ENCODE measurements at regions not wholly inside any gene's neighbourhood (a gene's known extent, or its start where the extent isn't known, plus 50 kb on each side); places are given as distances from the start of the nearest gene placed in this dataset.
A peak's percentile ranks its signal among the peaks of the same experiment; 100 is the strongest.
"Not testable (repeated sequence)": the region's sequence is repeated elsewhere in the genome, so short reads cannot be mapped to it uniquely, and the experiment has no call there.

DNA sequence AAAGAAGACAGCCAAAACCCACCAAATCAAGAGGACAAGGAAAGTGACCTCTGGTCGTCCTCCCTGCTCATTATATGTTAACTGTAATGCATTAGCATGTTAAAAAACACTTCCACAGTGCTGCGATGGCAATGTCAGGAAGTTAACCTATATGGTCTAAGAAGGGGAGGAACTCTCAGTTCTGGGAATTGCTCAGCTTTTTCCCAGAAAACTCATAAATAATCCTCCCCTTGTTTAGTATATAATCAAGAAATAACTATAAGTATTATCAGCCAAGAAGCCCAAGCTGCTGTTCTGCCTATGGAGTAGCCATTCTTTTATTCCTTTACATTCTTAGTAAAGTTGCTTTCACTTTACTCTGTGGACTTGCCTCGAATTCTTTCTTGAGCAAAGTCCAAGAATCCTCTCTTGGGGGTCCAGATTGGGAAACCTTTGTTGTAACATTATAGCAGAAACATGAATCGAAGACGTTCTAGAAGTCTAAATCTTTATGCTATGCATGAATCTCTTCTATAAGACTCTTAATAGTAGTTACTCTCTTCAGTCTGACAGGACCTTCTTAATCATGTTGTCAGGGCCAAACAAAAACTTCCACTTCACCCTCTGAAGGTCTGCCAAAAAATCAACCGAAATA, 110.0 kb upstream of the VANGL1 start:
- no peak for DNase-seq (ENCODE audit: low spot score)

GRCh38 chr1:115530407-115530806, 111.4 kb upstream of the VANGL1 start:
- DNase-seq (ENCODE audit: low spot score): no peak

GRCh38 chr1:115529216-115529897, 112.4 kb upstream of the VANGL1 start:
- no peak for DNase-seq (ENCODE audit: low spot score)

- DNase-seq (ENCODE audit: low spot score): not testable (repeated sequence)
These were observed 113.4 kb upstream of the VANGL1 start for GRCh38 chr1:115528336-115528735.

DNA sequence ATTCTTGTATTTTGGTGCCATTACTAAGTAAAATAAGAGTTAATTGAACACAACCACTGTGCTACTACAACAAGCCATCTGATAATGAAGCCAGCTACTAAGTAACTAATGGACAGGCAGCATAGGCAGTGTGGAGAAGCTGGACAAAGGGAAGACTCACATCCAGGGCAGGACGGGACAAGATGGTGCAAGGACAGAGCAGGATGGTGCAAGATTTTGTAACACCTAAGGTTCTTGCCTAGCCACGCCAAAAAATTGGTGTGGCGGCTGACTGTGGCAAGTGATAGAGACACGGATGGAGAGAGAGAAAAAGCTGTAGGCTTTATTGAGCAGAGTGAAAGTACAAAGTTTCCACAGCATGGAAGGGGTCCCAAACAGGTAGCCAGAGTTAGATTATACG, 114.0 kb upstream of the VANGL1 start:
- DNase-seq (ENCODE audit: low spot score): no peak

GRCh38 chr1:115526900-115527299, 114.9 kb upstream of the VANGL1 start:
- no peak for DNase-seq (ENCODE audit: low spot score)

GRCh38 chr1:115524236-115524635, 117.5 kb upstream of the VANGL1 start:
- DNase-seq (ENCODE audit: low spot score): no peak

DNA sequence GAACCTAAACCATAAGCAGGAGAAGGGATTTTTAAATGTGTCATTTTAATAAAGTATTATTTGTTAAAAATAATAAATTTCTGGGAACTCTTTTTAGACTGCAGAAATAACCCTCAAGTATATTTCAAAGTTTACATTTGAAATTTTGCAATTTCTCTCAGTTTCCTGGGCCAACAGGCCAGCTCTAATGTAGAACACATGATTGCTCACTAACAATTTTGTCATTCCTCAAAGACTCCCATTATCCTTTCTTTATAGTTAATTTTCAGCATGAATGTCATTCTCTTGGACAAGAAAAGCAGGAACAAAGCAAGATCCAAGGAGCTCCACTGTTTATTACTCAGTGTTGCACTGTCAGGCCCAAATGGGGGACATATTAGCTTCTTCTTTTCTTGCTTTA, 119.4 kb upstream of the VANGL1 start:
- no peak for DNase-seq (ENCODE audit: low spot score)

DNA sequence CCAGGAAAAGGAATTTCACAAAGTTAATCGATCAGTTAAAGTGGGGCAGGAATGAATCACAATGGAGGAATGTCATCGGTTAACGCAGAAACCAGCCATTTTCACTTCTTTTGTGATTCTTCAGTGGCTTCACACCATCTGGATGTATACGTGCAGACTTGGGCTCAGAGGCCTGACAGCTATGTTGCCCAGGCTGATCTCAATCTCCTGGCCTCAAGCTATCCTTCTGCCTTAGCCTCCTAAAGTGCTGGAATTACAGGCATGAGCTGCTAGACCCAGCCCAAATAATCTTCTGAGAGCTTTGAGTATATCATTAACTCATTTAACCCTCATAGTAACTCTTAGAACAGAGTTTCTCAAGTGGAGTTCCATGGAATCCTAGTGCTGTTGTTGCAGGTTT, 126.5 kb upstream of the VANGL1 start:
- DNase-seq (ENCODE audit: low spot score): no peak

DNA sequence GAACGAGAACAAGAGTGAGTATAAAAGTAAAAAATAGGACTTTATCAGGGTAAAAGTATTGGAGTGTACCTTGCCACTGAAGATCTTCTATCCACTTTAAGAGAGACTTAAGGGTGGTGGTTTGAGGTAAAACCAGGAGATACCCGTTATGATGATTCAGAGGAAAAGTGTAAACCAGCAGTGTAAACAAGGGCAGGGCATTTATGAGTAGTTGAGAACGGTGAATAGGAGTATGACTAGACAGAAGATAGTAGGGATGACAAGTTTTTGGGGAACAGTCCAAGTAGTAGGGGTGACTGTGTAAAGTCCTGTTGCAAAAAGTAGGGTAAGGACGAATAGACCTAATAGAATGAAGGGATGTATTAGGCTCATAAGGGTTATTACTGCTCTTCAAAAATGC, 131.5 kb upstream of the VANGL1 start:
- DNase-seq (ENCODE audit: low spot score): not testable (repeated sequence)

GRCh38 chr1:115507901-115508300, 133.9 kb upstream of the VANGL1 start:
- DNase-seq (ENCODE audit: low spot score): no peak

- DNase-seq (ENCODE audit: low spot score): peak; percentile 22
These were observed 134.7 kb upstream of the VANGL1 start for GRCh38 chr1:115506924-115507589.

DNA sequence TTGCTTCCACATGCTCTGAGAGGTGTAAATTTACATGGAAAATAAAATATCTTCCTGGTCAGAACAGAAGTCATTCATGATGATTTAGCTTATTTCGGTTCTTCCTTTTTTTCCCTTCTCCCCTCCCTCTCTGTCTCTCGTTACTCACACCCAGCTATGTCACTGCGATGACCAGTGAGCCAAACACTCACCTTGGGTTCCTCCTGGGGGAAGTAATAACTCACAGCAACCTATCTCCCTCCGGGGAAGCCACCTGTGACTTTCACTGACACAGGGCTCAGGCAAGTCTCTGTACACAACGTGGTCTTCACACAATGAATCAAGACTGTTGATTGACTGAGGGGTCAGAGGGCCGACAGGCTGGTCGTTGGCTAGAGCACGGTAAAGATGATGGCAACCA, 135.3 kb upstream of the VANGL1 start:
- DNase-seq (ENCODE audit: low spot score): no peak

- DNase-seq (ENCODE audit: low spot score): no peak
These were observed 136.6 kb upstream of the VANGL1 start for GRCh38 chr1:115505148-115505571.

DNA sequence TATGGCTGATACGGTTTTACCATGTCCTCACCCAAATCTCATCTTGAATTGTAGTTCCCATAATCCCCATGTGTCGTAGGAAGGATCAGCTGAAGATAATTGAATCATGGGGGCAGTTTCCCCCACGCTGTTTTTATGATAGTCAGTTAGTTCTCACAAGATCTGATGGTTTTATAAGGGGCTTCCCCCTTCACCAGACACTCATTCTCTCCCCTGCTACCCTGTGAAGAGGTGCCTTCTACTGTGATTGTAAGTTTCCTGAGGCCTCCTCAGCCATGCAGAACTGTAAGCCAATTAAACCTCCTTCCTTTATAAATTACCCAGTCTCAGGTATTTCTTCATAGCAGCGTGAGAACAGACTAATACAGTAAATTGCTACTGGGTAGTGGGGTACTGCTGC, 139.6 kb upstream of the VANGL1 start:
- DNase-seq (ENCODE audit: low spot score): not testable (repeated sequence)

- no peak for DNase-seq (ENCODE audit: low spot score)
These were observed 140.3 kb upstream of the VANGL1 start for GRCh38 chr1:115501476-115501875.

GRCh38 chr1:115499253-115499652, 142.5 kb upstream of the VANGL1 start:
- DNase-seq (ENCODE audit: low spot score): no peak

- peak; percentile 29 for DNase-seq (ENCODE audit: low spot score)
These were observed 144.8 kb upstream of the VANGL1 start for GRCh38 chr1:115496904-115497527.

GRCh38 chr1:115495625-115496024, 146.1 kb upstream of the VANGL1 start:
- peak; percentile 6 for DNase-seq (ENCODE audit: low spot score)

- DNase-seq (ENCODE audit: low spot score): no peak
These were observed 146.7 kb upstream of the VANGL1 start for GRCh38 chr1:115495111-115495510.

DNA sequence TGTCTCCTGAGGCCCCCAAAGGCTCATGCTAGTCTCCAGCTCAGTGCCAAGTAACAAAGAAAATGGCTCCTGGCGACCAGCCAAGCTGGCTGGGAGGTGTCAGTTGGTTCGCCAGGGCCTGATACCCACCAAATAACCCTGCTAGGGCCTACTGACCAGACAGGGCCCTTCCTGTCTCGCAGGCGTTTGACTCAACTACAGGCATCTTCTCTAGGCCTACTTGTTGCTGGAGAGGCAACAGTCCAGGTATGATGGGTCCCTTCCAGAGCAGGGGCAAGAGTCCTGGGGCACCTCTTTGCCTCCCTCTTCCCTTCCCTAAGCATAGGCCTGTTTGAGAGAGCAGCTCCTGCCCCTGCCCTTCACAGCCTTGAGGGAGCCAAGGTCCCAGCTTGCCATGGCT, 147.9 kb upstream of the VANGL1 start:
- no peak for DNase-seq (ENCODE audit: low spot score)

DNA sequence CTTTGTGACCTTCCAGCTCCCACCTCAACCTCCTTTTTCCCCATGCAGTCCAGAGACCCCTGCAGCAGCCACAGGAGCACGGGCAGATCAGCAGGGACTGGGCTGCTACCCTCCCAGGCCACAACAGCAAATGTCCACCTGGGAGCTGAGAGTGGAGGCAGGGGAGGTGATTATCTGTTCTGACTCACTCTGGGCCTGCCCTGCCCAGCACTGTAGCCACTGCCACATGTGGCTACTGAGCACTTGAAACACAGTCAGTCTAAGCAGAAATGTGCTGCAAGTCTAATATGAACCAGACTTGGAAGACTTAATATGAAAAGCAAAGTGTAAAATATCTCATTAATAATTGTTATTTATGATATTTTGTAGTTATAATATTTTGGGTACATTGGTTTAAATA, 148.9 kb upstream of the VANGL1 start:
- no peak for DNase-seq (ENCODE audit: low spot score)

- no peak for DNase-seq (ENCODE audit: low spot score)
These were observed 149.7 kb upstream of the VANGL1 start for GRCh38 chr1:115492019-115492595.

All from SW480 (cell line).